Stimulated activated effector memory CD8-positive, alpha-beta T cell treated with anti-CD3 and anti-CD28 coated beads, Interleukin-12 subunit alpha, Interleukin-12 subunit beta, amount 100 ng/mL, for 72 hours (primary cell): ENCODE measurements at regions not wholly inside any gene's neighbourhood (a gene's known extent, or its start where the extent isn't known, plus 50 kb on each side); places are given as distances from the start of the nearest gene placed in this dataset.

Source experiments
- ATAC-seq: fragments of 150-1000 bp; cut with Tn5 transposase; 2 replicates; pipeline ENCODE4 v1.10.0; 2021
- DNase-seq, 2 donors: peaks; one replicate each; pipeline ENCODE4 v3.0.0; 2021 to 2022; ENCODE audit warnings: low spot score in 2 of 2
- H3K27ac Mint-ChIP-seq: one replicate; pipeline ENCODE4 v1.8.0; 2022; ENCODE audit warnings: mild to moderate bottlenecking, mixed read lengths
- H3K36me3 Mint-ChIP-seq: one replicate; pipeline ENCODE4 v1.8.0; 2022; ENCODE audit warnings: mild to moderate bottlenecking, mixed read lengths
- H3K4me1 Mint-ChIP-seq: one replicate; pipeline ENCODE4 v1.8.0; 2022; ENCODE audit warnings: mixed read lengths
- H3K4me3 Mint-ChIP-seq: one replicate; pipeline ENCODE4 v1.8.0; 2022; ENCODE audit warnings: mild to moderate bottlenecking, mixed read lengths
- H3K9me3 Mint-ChIP-seq: one replicate; pipeline ENCODE4 v1.8.0; 2022; ENCODE audit warnings: mixed read lengths

GRCh38 chr1:218064426-218064825 lies 220.7 kb upstream of the RRP15 start:
- Mint-ChIP-seq H3K27ac (no peak overlapping the region), H3K4me1 (no peaks in the 10 kb centered on the region), H3K9me3 (peaks cover 2% of the 10 kb centered on the region), H3K36me3 (no peaks in the 10 kb centered on the region), H3K4me3 (no peak overlapping the region)
- DNase-seq: no peak
- no peak for ATAC-seq

GRCh38 chr1:218066332-218066731 lies 218.8 kb upstream of the RRP15 start:
- DNase-seq: no peak
- H3K36me3 Mint-ChIP-seq: no peaks in the 10 kb centered on the region
- H3K4me3 Mint-ChIP-seq: no peak overlapping the region
- H3K4me1 Mint-ChIP-seq: no peaks in the 10 kb centered on the region
- peaks cover 5% of the 10 kb centered on the region for H3K9me3 Mint-ChIP-seq
- H3K27ac Mint-ChIP-seq: no peak overlapping the region
- no peak for ATAC-seq

- DNase-seq (no peak), ATAC-seq (no peak)
- H3K27ac Mint-ChIP-seq: no peak overlapping the region
- H3K4me3 Mint-ChIP-seq: no peak overlapping the region
- peaks cover 5% of the 10 kb centered on the region for H3K9me3 Mint-ChIP-seq
- H3K4me1 Mint-ChIP-seq: no peaks in the 10 kb centered on the region
- no peaks in the 10 kb centered on the region for H3K36me3 Mint-ChIP-seq
Measured at GRCh38 chr1:218068241-218068640, 216.9 kb upstream of the RRP15 start.

- Mint-ChIP-seq H3K4me1 (no peaks in the 10 kb centered on the region), H3K36me3 (no peaks in the 10 kb centered on the region), H3K4me3 (no peak overlapping the region), H3K27ac (no peak overlapping the region), H3K9me3 (peaks cover 5% of the 10 kb centered on the region)
- no peak for DNase-seq
- no peak for ATAC-seq
Measured at GRCh38 chr1:218069180-218069579, 215.9 kb upstream of the RRP15 start.

GRCh38 chr1:218073062-218073461 lies 212.0 kb upstream of the RRP15 start:
- ATAC-seq (no peak), DNase-seq (no peak)
- Mint-ChIP-seq H3K27ac (no peak overlapping the region), H3K4me3 (no peak overlapping the region), H3K9me3 (peaks cover 15% of the 10 kb centered on the region), H3K4me1 (no peaks in the 10 kb centered on the region), H3K36me3 (no peaks in the 10 kb centered on the region)

- ATAC-seq: no peak
- DNase-seq: no peak
- Mint-ChIP-seq H3K9me3 (peaks cover 14% of the 10 kb centered on the region), H3K27ac (no peak overlapping the region), H3K4me3 (no peak overlapping the region), H3K36me3 (no peaks in the 10 kb centered on the region), H3K4me1 (no peaks in the 10 kb centered on the region)
Measured at GRCh38 chr1:218078916-218079315, 206.2 kb upstream of the RRP15 start.

- ATAC-seq (no peak), DNase-seq (no peak)
- Mint-ChIP-seq H3K4me1 (no peaks in the 10 kb centered on the region), H3K4me3 (no peak overlapping the region), H3K27ac (no peak overlapping the region), H3K36me3 (no peaks in the 10 kb centered on the region), H3K9me3 (peaks cover 14% of the 10 kb centered on the region)
Measured at GRCh38 chr1:218079347-218079746, 205.7 kb upstream of the RRP15 start.

GRCh38 chr1:218079820-218080219 lies 205.3 kb upstream of the RRP15 start:
- DNase-seq (no peak), ATAC-seq (no peak)
- H3K4me3 Mint-ChIP-seq: no peak overlapping the region
- no peak overlapping the region for H3K27ac Mint-ChIP-seq
- H3K4me1 Mint-ChIP-seq: no peaks in the 10 kb centered on the region
- H3K36me3 Mint-ChIP-seq: no peaks in the 10 kb centered on the region
- peaks cover 14% of the 10 kb centered on the region for H3K9me3 Mint-ChIP-seq

GRCh38 chr1:218080863-218081262 lies 204.2 kb upstream of the RRP15 start:
- Mint-ChIP-seq H3K36me3 (no peaks in the 10 kb centered on the region), H3K4me3 (no peak overlapping the region), H3K9me3 (peaks cover 11% of the 10 kb centered on the region), H3K27ac (no peak overlapping the region), H3K4me1 (no peaks in the 10 kb centered on the region)
- ATAC-seq (peak; percentile 8), DNase-seq (no peak)

GRCh38 chr1:218081358-218081757 lies 203.7 kb upstream of the RRP15 start:
- H3K4me3 Mint-ChIP-seq: no peak overlapping the region
- DNase-seq (no peak), ATAC-seq (no peak)
- H3K9me3 Mint-ChIP-seq: peaks cover 10% of the 10 kb centered on the region
- H3K27ac Mint-ChIP-seq: no peak overlapping the region
- no peaks in the 10 kb centered on the region for H3K4me1 Mint-ChIP-seq
- no peaks in the 10 kb centered on the region for H3K36me3 Mint-ChIP-seq

- no peak for ATAC-seq
- no peaks in the 10 kb centered on the region for H3K4me1 Mint-ChIP-seq
- no peak overlapping the region for H3K4me3 Mint-ChIP-seq
- no peaks in the 10 kb centered on the region for H3K36me3 Mint-ChIP-seq
- peaks cover 3% of the 10 kb centered on the region for H3K9me3 Mint-ChIP-seq
- H3K27ac Mint-ChIP-seq: no peak overlapping the region
- no peak for DNase-seq
Measured at GRCh38 chr1:218090459-218090858, 194.6 kb upstream of the RRP15 start.

GRCh38 chr1:218101409-218101808 lies 183.7 kb upstream of the RRP15 start:
- Mint-ChIP-seq H3K27ac (no peak overlapping the region), H3K9me3 (peaks cover 9% of the 10 kb centered on the region), H3K4me1 (no peaks in the 10 kb centered on the region), H3K4me3 (no peak overlapping the region), H3K36me3 (no peaks in the 10 kb centered on the region)
- no peak for ATAC-seq
- DNase-seq: no peak

- Mint-ChIP-seq H3K9me3 (peaks cover 9% of the 10 kb centered on the region), H3K4me1 (no peaks in the 10 kb centered on the region), H3K27ac (no peak overlapping the region), H3K4me3 (no peak overlapping the region), H3K36me3 (no peaks in the 10 kb centered on the region)
- DNase-seq: no peak
- no peak for ATAC-seq
Measured at GRCh38 chr1:218108034-218108433, 177.1 kb upstream of the RRP15 start.

- DNase-seq (no peak), ATAC-seq (no peak)
- no peaks in the 10 kb centered on the region for H3K4me1 Mint-ChIP-seq
- no peak overlapping the region for H3K27ac Mint-ChIP-seq
- H3K9me3 Mint-ChIP-seq: peaks cover 15% of the 10 kb centered on the region
- H3K4me3 Mint-ChIP-seq: no peak overlapping the region
- no peaks in the 10 kb centered on the region for H3K36me3 Mint-ChIP-seq
Measured at GRCh38 chr1:218112862-218113261, 172.2 kb upstream of the RRP15 start.

- no peaks in the 10 kb centered on the region for H3K36me3 Mint-ChIP-seq
- no peak overlapping the region for H3K4me3 Mint-ChIP-seq
- no peaks in the 10 kb centered on the region for H3K9me3 Mint-ChIP-seq
- no peak overlapping the region for H3K27ac Mint-ChIP-seq
- no peak for ATAC-seq
- DNase-seq: no peak
- H3K4me1 Mint-ChIP-seq: no peaks in the 10 kb centered on the region
Measured at GRCh38 chr1:218123968-218124367, 161.1 kb upstream of the RRP15 start.

- DNase-seq (no peak), ATAC-seq (no peak)
- H3K4me1 Mint-ChIP-seq: no peaks in the 10 kb centered on the region
- H3K36me3 Mint-ChIP-seq: no peaks in the 10 kb centered on the region
- H3K9me3 Mint-ChIP-seq: peaks cover 6% of the 10 kb centered on the region
- H3K27ac Mint-ChIP-seq: no peak overlapping the region
- H3K4me3 Mint-ChIP-seq: no peak overlapping the region
Measured at GRCh38 chr1:218135371-218135770, 149.7 kb upstream of the RRP15 start.

GRCh38 chr1:218139761-218140160 lies 145.3 kb upstream of the RRP15 start:
- no peaks in the 10 kb centered on the region for H3K36me3 Mint-ChIP-seq
- ATAC-seq: no peak

More at GRCh38 chr1:218139761-218140160, 145.3 kb upstream of the RRP15 start:
- Mint-ChIP-seq H3K4me3 (no peak overlapping the region), H3K9me3 (peaks cover 9% of the 10 kb centered on the region), H3K4me1 (no peaks in the 10 kb centered on the region), H3K27ac (no peak overlapping the region)
- DNase-seq: no peak
